ENCODE measurements at regions not wholly inside any gene's neighbourhood (a gene's known extent, or its start where the extent isn't known, plus 50 kb on each side); places are given as distances from the start of the nearest gene placed in this dataset.

GRCh38 chr7:42756841-42757240 is 155.0 kb downstream of the C7orf25 start:
- no peak for DNase-seq (ENCODE audit: low read depth)

- DNase-seq (ENCODE audit: low read depth) = no peak
These were observed 158.0 kb downstream of the C7orf25 start for GRCh38 chr7:42753811-42754363.

DNA sequence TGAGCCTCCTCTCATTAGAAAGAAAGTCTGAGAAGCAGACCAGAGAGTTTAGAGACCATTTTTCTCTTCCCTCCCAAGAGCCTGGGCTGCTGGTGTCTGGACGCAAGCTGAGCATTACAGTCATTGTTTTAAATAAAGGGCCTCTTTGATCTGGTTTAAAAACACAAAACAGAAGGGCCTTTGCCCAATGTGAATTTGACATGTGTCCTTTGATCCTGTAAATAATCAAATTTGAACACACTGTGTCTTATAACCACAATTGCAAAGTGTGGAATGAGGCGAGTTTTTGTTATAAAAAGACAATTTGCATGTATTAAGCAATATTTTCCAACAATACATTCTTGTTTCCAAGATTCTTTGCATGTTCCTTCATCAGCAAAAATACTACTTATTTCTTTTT is 158.5 kb downstream of the C7orf25 start:
- no peak for DNase-seq (ENCODE audit: low read depth)

DNA sequence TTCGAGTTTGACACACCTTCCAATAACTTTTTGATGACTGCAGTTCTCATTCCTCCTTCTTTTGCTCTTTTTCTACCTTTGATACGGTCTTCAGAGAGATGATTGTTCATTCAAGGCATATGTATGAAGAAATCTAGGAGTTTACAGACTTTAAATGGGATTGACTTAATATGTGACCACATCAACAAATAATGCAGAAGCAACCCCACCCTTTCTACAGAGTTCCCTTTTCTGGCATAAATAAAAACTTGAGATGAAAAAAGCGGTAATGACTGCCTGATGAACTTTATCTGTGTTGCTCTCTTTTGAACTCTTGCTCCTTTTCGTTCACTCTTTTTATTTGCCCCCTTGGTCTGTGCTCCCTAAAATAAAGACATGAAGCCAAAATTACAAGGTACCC is 161.7 kb downstream of the C7orf25 start:
- no peak for DNase-seq (ENCODE audit: low read depth)

GRCh38 chr7:42747044-42747443 is 164.8 kb downstream of the C7orf25 start:
- no peak for DNase-seq (ENCODE audit: low read depth)

DNA sequence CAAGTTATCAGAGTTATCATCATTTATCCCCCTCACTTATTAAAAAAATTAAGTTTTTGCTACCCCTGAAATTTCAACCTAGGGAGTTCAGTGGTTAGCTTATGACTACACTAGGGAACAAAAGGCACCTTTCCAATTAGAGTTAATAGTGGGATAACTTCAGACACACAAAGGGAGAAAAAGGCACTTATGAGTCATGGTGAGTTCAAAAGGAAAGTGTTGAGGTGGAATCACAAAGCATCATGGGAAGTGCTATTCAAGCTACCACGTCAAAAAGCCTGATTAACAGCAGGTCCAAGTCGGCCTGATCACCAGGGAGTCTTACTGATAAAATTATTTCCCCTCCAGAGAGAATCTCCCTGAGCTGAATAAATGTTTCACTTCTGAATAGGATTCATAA is 165.7 kb downstream of the C7orf25 start:
- no peak for DNase-seq (ENCODE audit: low read depth)

- DNase-seq (ENCODE audit: low read depth) = peak; percentile 12
These were observed 166.4 kb downstream of the C7orf25 start for GRCh38 chr7:42745357-42746059.

DNA sequence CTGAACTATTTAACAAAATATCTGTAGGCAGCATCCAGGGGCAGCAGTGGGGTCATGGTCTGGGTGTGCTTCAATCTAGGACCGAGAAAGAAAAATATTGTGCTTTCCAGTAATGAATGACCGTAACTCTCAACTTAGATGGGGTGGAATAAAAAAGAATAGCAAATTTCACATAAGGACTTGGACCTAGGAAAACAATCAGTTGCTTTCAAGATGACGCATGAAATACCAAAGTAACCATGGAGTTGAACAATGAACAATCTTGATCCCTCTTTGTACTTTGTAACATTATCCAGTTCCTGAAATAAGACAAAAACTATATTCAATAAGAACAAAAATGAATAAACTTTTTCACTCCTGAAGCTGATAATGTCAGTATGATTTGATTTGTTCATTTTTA is 167.1 kb downstream of the C7orf25 start:
- DNase-seq (ENCODE audit: low read depth) = no peak

DNA sequence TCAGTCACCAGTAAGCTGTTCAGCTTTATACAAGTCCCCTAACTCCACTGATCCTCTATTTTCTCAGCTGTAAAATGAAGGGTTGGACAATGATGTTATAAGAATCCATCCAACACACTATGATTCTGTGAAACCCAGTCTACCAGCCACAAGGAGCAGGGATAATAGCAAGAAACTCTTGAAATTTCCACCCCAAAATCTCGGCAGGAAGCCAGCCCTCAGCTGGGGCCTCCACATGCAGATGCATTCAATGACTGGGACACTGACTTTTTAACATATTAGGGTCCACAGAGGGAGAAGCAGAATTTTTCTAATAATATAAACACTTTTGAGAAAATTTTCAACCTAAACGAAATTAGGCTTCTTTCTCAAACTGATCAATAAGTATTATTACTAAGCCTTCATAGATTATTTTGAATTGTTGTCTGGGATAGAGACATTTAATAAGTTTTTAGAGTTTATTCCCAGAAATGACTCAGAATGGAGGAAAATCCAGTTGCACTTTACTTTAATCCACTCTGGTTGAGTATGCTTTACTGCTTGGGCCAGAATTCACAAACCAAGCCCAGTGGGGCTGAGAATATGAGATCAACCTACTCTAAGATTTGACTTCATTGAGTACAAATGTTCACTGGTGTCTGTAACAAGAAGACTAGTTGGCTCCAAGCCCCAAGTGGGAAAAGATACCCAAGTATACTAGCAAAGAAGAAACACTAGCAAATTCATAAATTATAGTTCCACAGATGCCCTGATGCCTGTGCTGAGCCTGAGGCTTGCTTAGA is 168.6 kb downstream of the C7orf25 start:
- no peak for DNase-seq (ENCODE audit: low read depth)

DNA sequence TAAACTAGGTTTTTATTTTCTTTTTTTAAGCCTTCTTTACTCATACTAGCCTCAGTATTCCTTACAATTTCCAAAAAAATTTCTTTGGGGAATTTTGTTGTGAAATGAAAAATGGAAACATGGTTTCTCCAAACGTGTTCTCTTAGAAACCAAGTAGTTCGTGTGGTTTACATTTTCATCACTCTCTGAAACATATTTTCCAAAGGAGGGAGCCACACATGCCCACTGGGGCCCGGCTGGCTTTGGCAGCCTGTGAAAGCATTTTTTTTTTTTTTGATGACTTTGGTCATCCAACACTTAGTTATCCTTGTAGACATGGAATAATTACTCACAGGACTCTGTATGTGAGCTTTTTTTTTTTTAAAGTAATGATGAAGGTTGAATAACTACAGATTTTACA is 169.6 kb downstream of the C7orf25 start:
- DNase-seq (ENCODE audit: low read depth) = no peak

DNA sequence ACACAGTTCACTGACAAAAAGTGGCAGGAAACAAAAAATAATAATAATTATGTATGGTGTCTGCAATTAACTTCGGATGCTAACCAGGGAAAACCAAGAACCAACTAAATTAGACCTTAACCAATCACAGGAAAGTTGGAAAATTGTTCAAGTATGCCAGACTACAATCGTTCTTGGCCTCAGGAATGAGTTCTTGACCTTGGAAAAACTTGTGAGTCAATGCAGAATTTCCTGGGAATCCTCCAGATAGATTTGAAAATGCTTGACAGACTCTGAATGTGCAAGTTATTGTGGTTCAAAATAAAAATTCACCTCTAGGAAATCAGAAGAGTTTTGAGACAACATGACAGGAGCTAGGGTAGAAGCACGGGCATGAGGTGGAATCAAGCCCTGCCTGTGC is 171.5 kb downstream of the C7orf25 start:
- DNase-seq (ENCODE audit: low read depth) = no peak

GRCh38 chr7:42739638-42740037 is 172.2 kb downstream of the C7orf25 start:
- no peak for DNase-seq (ENCODE audit: low read depth)

GRCh38 chr7:42736931-42737330 is 174.9 kb downstream of the C7orf25 start:
- DNase-seq (ENCODE audit: low read depth) = no peak

DNA sequence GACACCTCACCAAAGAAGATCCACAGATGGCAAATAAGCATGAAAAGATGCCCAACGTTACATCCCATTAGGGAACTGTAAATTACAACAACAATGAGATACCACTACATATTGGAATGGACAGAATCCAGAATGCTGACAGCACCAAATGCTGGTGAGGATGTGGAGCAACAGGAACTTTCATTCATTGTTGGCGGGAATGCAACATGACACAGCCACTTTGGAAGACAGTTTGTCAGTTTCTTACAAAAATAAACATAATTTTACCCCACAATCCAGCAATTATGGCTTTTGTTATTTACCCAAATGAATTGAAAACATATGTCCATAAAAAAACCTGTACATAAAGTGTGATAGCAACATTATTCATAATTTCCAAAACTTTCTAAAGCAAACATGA is 176.8 kb downstream of the C7orf25 start:
- no peak for DNase-seq (ENCODE audit: low read depth)

DNA sequence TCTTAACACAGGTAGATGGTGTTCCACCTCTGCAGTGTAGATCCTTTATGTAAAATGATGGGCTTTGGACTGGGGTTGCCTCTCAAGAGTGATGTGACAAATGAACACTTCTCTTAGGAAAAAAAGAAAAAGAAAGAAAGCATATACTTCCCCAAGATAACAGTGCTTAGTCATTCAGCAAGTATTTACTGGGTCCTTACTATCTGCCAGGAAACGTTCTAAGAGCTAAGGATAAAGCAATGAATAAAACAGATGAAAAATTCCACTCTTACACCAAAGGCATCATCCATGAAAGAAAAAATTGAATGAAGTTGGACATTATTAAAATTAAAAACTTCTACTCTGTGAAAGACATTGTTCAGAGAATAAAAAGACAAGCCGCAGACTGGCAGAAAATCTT is 177.3 kb downstream of the C7orf25 start:
- DNase-seq (ENCODE audit: low read depth) = no peak

- DNase-seq (ENCODE audit: low read depth) = no peak
These were observed 178.8 kb downstream of the C7orf25 start for GRCh38 chr7:42733040-42733439.

- no peak for DNase-seq (ENCODE audit: low read depth)
These were observed 181.3 kb downstream of the C7orf25 start for GRCh38 chr7:42730586-42730985.

GRCh38 chr7:42729053-42729765 is 182.7 kb downstream of the C7orf25 start:
- DNase-seq (ENCODE audit: low read depth) = no peak

DNA sequence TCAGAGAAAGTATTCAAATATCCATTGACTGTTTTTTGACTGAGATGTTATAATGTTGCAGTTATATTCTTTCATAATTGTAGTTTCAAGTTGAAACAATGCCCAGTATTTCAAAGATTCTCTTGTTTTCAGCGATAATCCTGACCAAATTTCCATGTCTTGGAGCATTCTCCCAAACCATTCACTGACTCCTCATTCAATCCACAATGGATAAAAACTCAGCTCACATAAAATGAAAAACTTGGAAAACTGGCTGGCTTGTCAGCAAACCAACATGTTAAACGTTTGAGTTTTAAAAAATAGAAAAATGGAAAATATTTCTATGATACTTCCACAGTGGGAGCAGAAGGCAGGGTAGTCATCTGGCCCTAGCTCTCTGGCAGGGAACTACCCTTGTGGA is 184.4 kb downstream of the C7orf25 start:
- DNase-seq (ENCODE audit: low read depth) = no peak

GRCh38 chr7:42726066-42726785 is 185.6 kb downstream of the C7orf25 start:
- no peak for DNase-seq (ENCODE audit: low read depth)

- DNase-seq (ENCODE audit: low read depth) = no peak
These were observed 189.2 kb downstream of the C7orf25 start for GRCh38 chr7:42722716-42723115.

DNA sequence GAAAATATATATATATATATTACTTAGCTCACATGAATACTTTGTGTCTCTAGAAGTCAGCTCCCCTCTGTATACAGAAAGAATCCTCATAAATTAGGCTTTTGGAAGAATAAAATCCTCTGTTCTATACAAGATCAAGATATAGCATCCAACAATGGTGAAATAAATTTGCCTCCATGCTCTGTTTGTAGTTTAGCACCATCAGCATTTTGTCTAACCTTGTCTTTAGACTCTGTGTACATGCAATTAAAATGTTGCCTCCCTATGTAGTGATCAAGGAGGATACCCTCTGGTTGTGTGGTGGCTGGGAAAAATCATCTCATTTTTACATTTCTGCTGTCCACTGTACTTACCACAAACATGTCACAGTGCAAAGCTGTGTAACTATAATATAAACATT is 189.7 kb downstream of the C7orf25 start:
- no peak for DNase-seq (ENCODE audit: low read depth)

All from stimulated activated CD8-positive, alpha-beta memory T cell treated with anti-CD3 and anti-CD28 coated beads, Interleukin-4, amount 100 ng/mL, for 24 hours (primary cell).